ENCODE measurements at regions not wholly inside any gene's neighbourhood (a gene's known extent, or its start where the extent isn't known, plus 50 kb on each side); places are given as distances from the start of the nearest gene placed in this dataset.
"Not testable (repeated sequence)": the region's sequence is repeated elsewhere in the genome, so short reads cannot be mapped to it uniquely, and the experiment has no call there.

- DNase-seq = no peak
- intact Hi-C loops (cut with DNase I) = no loop called here
These were observed 664.2 kb upstream of the COBL start for GRCh38 chr7:51980812-51981211.

DNA sequence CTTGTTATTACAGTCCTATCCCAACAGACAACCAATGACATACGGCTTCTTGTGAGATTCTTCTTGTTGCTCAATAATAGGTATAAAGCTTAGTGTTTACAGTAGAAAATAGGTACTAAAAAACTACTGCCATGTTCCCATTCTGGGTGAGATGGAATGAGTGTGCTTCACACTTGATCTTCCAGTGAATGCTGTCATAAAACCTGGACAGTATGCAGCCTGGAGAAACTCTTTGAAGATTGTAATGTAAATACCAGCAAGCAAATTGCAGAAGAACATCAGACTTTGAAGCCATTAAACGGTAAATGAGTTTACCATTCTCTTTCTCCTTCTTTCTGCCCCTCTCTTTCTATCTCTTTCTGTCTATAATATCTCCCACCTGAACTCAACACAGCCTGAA is 663.7 kb upstream of the COBL start:
- no peak for DNase-seq
- intact Hi-C loops (cut with DNase I) = no loop called here

- intact Hi-C loops (cut with DNase I) = no loop called here
- DNase-seq = no peak
These were observed 661.3 kb upstream of the COBL start for GRCh38 chr7:51977913-51978312.

DNA sequence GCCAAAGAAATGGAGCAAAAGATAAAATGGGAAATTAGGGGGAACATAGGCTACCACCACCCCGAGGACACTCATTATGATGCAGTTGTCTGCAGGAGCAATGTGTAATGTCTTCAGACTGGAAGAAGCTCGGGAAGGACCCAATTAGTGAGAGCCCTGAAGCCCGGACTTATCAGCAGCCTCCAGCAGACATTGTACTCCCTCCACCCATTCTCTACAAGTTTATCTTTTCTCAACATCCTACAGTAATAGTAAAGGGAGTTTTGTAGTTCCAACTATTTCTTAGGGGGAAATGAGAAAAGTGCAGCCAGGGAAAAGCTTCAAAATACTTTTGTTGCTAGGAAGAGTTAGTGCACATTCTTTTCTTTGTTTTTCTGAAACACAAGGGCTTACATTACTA is 657.3 kb upstream of the COBL start:
- DNase-seq = no peak
- intact Hi-C loops (cut with DNase I) = no loop called here

- intact Hi-C loops (cut with DNase I) = no loop called here
- no peak for DNase-seq
These were observed 656.5 kb upstream of the COBL start for GRCh38 chr7:51973071-51973470.

- intact Hi-C loops (cut with DNase I) = no loop called here
- DNase-seq = peak in 2 of 10 donors; percentile 20 to 87
These were observed 654.5 kb upstream of the COBL start for GRCh38 chr7:51970961-51971665.

DNA sequence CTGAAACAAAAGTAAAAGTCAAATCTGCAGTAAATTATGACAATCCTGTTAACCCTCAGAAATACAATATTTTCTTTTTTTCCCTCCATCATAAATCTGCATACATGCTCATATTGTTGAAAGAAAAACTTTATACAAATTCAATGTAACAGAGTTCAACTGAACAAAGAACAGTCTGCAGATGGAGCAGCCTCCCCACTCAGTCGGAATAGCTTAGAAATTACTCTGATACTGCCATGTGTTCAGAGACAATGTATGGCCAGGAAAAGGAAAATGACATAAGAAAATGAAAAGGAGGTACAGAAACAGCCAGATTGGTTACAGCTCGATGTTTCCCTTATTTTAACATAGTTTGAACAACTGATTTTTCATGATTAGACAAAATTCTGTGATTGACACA is 651.9 kb upstream of the COBL start:
- no peak for DNase-seq
- intact Hi-C loops (cut with DNase I) = no loop called here

DNA sequence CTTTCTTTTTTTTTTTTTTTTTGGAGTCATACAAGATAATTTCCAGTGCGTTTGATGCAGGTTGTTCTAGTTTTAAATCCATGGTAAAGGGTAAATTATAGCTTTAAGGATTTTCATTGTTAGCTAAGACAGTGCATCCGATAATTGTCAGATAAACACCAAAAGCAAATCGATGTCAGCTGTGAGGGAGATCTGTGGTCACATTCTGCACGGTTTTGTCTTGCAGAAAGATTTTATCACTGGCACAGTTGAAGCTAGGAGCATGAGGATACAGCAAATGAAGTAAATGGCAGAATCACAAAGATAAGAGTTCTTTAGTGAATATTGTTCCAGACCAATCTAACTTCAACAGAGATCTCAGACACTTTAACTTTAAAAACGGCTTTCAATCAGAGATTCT is 648.8 kb upstream of the COBL start:
- intact Hi-C loops (cut with DNase I) = no loop called here

DNA sequence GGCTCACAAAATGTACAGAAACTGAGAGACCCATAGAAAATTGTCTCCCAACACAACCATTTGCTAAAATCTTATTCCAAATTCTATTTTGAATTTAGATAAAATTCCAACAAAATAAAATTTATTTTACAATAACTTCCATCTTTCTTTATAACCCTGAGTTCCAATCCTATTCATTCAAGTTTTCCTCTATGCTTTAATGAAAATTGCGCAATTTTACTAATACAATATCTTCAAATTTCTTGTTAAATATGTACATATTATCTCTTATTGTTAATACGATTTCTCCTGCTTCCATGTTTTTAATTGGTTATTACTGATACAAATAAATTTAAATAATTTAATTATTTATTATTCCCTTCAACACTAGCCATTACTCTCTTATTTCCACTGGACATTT is 645.2 kb upstream of the COBL start:
- intact Hi-C loops (cut with DNase I) = no loop called here

More for the DNA sequence above, 648.8 kb upstream of the COBL start:
- DNase-seq = no peak

DNA sequence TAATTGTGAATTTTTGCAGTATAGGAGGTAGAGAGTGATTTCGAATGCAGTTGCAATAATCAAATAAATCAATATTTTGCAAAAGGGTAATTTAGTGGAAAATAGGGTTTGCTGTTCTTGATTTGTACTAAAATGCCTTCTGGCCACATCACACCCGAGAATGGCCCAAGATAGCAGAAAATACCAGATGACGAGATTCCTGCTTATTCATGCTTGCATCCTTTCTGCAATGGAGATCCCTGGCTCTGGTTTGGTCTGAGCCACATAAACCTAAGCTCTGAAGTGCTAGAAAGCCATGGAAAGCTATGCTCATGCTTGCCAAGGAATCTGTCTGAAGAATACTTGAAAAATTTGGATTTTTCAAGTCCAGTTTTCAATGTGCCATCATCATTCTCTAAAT is 634.2 kb upstream of the COBL start:
- intact Hi-C loops (cut with DNase I) = no loop called here
- no peak for DNase-seq

More for the DNA sequence above, 645.2 kb upstream of the COBL start:
- no peak for DNase-seq

DNA sequence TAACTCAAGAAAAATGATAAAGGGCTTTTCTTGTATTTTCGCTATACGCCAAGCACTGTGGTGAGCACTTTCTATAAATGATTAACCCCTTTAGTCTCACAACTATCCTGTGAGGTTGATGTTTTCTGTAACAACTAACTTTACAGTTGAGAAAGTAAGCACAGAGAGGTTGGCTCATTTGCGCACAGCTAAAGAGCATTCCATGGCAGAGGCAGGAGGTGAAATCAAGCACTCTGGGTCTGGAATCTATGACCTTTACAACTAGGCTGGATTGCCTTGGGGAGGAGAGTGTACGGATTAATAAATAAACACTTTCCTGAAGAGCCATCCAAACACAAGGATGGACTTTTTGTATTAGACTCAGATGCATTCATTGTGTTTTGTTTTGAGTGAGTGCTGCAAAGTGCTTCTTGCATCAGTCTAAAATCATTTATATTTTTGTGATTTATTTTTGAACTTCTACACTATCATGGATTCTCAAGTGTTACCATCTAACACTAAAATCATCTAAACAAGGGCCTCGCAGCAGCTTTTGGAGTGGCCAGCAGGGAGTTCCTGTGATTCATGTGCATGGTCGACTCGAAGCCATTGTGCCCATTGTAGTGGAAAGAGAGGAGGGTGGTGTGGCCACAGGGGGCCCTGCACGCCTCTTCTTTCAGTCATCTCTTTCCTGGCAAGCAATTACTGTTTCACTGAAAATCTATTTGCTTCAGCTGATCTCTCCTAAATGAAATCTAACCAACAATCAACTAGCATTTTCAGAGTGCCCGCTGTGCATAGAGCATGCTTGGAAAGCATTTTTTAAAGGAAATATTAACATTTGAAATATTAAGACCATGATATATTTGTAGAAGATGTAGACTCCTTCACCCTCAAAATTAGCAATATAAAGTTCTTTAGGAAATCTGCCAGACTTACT is 633.4 kb upstream of the COBL start:
- DNase-seq = no peak
- intact Hi-C loops (cut with DNase I) = no loop called here

GRCh38 chr7:51930834-51931233 is 614.2 kb upstream of the COBL start:
- intact Hi-C loops (cut with DNase I) = no loop called here
- DNase-seq = no peak

- intact Hi-C loops (cut with DNase I) = no loop called here
- no peak for DNase-seq
These were observed 613.2 kb upstream of the COBL start for GRCh38 chr7:51929818-51930217.

DNA sequence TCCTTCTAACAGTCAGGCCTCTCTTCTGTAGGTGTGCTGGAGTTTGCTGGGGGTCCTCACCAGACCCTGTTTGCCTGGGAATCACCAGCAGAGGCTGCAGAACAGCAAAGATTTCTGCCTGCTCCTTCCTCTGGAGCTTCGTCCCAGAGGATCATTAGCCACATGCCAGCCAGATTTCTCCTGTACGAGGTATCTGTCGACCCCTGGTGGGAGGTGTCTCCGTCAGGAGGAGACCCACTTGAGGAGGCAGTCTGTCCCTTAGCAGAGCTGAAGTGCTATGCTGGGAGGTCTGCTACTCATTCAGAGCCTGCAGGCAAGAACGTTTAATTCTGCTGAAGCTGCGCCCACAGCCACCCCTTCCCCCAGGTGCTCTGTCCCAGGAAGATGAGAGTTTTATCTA is 611.1 kb upstream of the COBL start:
- DNase-seq = no peak
- intact Hi-C loops (cut with DNase I) = no loop called here

DNA sequence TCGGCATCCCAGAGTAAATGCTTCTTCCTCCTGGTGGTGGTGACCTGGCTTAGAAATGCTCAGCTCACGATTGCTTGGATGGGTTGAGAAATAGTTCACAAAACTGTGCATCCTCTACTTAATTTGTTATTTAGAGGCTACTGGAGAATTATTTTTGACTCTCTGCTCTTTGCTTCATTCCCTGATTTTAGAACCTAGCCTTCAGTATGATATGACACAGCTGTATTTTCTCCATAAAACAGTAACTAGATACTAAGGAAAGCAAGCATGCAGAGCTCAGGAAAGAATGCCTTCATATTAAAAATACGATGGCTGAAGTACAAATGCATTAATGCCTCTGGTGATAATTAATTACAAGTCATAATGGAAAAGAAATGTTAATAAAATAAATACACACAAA is 602.0 kb upstream of the COBL start:
- no peak for DNase-seq
- intact Hi-C loops (cut with DNase I) = no loop called here

GRCh38 chr7:51901489-51901840 is 584.9 kb upstream of the COBL start:
- DNase-seq = no peak
- intact Hi-C loops (cut with DNase I) = no loop called here

GRCh38 chr7:51900755-51901488 is 584.3 kb upstream of the COBL start:
- intact Hi-C loops (cut with DNase I) = not testable (repeated sequence)
- peak in 2 of 10 donors; percentile 71 to 82 for DNase-seq

- intact Hi-C loops (cut with DNase I) = no loop called here
- DNase-seq = no peak
These were observed 583.0 kb upstream of the COBL start for GRCh38 chr7:51899611-51900010.

DNA sequence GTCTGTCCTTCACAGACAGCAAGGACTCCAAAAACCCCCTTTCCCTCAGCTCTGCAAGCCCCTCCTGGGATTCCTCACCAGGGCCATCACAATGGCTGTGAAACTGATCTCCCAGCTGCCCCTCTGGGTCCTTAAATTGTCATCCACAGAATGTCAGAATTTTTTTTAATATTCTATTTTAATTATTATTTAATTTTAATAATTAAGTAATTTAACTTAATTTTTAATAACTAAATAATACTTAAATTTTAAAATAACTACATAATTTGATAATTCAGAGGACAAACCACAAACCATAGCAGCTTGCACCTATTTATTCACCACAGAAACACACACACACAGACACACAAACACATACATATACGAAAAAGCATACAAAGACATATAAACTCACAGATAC is 565.8 kb upstream of the COBL start:
- intact Hi-C loops (cut with DNase I) = no loop called here
- no peak for DNase-seq

DNA sequence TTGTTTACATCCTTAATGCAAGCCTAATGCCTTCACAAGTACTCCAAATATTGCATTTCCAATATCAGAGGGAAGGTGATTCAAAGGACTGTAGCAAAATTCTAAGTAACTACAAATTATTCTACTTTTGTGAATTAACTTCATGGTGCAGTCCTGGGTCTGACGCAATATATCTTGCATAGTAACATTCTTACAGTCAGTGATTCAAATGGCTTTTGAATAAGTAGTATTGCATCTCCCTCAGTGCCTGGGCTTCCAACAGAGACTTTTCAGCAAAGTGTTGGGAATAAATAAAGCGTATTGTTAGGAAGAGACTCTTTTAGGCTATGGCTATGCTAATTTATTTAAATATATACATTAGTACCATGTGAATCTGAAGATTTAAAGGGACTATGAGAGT is 564.7 kb upstream of the COBL start:
- intact Hi-C loops (cut with DNase I) = no loop called here
- DNase-seq = no peak

GRCh38 chr7:51878865-51879264 is 562.3 kb upstream of the COBL start:
- no peak for DNase-seq

More at GRCh38 chr7:51878865-51879264, 562.3 kb upstream of the COBL start:
- intact Hi-C loops (cut with DNase I) = no loop called here

Data from posterior cingulate gyrus (tissue), 11 donors.